ENCODE measurements at regions not wholly inside any gene's neighbourhood (a gene's known extent, or its start where the extent isn't known, plus 50 kb on each side); places are given as distances from the start of the nearest gene placed in this dataset.
A peak's percentile ranks its signal among the peaks of the same experiment; 100 is the strongest.

DNA sequence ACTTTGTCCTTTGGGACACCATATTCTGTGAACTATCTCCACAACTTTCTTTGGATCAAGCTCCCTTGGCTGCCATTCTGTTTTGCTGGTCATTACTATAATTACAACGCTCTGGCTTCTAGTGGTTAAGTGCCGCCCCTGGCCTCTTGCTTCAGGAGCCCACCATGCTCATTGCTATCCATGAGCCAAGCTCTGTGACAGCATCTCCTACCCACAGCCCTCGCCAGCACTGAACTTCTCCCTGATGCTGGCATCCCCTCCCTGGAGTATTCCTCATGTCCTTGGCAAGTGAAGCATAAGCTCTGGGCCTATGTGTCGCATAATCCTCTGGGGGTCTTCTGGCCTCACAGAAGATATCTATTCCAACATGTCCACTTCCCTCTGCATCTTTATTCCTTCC lies 60.6 kb upstream of the DHX40 start:
- H3K36me3 ChIP-seq (ENCODE audit: insufficient read depth, low read length) = no peaks in the 10 kb centered on the region
- CTCF ChIA-PET (ENCODE audit: partially characterized antibody) = interaction anchor here (1.2 kb wide), 1 partner anchor 17 kb away, joined by 3 read pairs; no protein-coding TSS in a partner anchor
- DNase-seq = no peak
- H3K4me3 Mint-ChIP-seq = no peak overlapping the region
- no peak overlapping the region for H3K4me3 ChIP-seq (ENCODE audit: low read length in 2 of 2)
- H3K4me1 ChIP-seq (ENCODE audit: insufficient read depth, low read length) = no peaks in the 10 kb centered on the region
- H3K27ac Mint-ChIP-seq = no peak overlapping the region
- H3K9me3 Mint-ChIP-seq = no peaks in the 10 kb centered on the region
- POLR2A ChIA-PET (ENCODE audit: partially characterized antibody) = no interaction called here
- H3K36me3 Mint-ChIP-seq = no peaks in the 10 kb centered on the region
- peaks cover 1% of the 10 kb centered on the region in 2 donors for H3K27me3 Mint-ChIP-seq
- no peaks in the 10 kb centered on the region for H3K4me1 Mint-ChIP-seq
- H3K27me3 ChIP-seq (ENCODE audit: insufficient read depth, low read length) = no peaks in the 10 kb centered on the region
- H3K27ac ChIP-seq (ENCODE audit: low read depth, low read length) = no peak overlapping the region
- H3K9me3 ChIP-seq (ENCODE audit: control insufficient read depth in 1 of 2, low read length in 2 of 2) = no peaks in the 10 kb centered on the region
- intact Hi-C loops (cut with micrococcal nuclease) = no loop called here

DNA sequence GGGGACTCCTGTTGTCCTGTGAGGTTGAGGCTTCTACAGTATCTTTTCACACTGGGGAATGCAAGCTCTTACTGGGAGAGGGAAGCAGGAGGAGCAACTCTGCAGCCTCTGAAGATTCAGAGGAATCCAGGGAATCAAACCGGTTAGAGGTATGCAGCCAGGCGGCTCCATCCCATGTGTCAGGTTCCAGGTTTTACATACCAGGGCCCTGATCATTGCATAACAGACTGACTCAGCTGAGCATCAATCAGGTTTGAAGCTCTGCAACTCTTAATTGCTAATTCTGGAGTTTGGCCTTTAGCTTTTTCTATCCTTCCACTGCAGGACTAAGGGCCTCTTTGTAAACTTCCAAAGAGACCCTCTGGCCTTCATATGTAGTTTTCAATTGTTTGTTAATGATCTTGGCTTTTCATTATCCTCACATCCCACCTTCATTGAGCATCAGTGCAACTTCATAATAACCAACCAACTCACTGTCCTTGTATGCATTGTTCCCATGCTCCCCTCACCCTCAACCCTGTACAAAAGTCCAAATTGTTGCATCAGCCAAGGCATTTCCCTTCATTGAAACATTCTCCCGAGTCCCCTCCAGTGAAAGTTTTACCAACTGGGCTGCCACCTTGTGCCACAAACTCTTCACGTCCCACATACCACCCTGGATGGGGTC lies 59.7 kb upstream of the DHX40 start:
- intact Hi-C loops (cut with micrococcal nuclease) = no loop called here
- POLR2A ChIA-PET (ENCODE audit: partially characterized antibody) = no interaction called here
- no peaks in the 10 kb centered on the region for H3K36me3 ChIP-seq (ENCODE audit: insufficient read depth, low read length)
- no peaks in the 10 kb centered on the region for H3K4me1 ChIP-seq (ENCODE audit: insufficient read depth, low read length)
- Mint-ChIP-seq H3K27me3 (peaks cover 1% of the 10 kb centered on the region in 2 donors), H3K9me3 (no peaks in the 10 kb centered on the region), H3K4me3 (no peak overlapping the region), H3K36me3 (no peaks in the 10 kb centered on the region), H3K4me1 (no peaks in the 10 kb centered on the region), H3K27ac (no peak overlapping the region)
- no peak overlapping the region for H3K27ac ChIP-seq (ENCODE audit: low read depth, low read length)
- H3K4me3 ChIP-seq (ENCODE audit: low read length in 2 of 2) = no peak overlapping the region
- CTCF ChIA-PET (ENCODE audit: partially characterized antibody) = interaction anchor here (1.2 kb wide), 1 partner anchor 16 kb away, joined by 3 read pairs; no protein-coding TSS in a partner anchor
- H3K9me3 ChIP-seq (ENCODE audit: control insufficient read depth in 1 of 2, low read length in 2 of 2) = no peaks in the 10 kb centered on the region
- H3K27me3 ChIP-seq (ENCODE audit: insufficient read depth, low read length) = no peaks in the 10 kb centered on the region
- DNase-seq = no peak

DNA sequence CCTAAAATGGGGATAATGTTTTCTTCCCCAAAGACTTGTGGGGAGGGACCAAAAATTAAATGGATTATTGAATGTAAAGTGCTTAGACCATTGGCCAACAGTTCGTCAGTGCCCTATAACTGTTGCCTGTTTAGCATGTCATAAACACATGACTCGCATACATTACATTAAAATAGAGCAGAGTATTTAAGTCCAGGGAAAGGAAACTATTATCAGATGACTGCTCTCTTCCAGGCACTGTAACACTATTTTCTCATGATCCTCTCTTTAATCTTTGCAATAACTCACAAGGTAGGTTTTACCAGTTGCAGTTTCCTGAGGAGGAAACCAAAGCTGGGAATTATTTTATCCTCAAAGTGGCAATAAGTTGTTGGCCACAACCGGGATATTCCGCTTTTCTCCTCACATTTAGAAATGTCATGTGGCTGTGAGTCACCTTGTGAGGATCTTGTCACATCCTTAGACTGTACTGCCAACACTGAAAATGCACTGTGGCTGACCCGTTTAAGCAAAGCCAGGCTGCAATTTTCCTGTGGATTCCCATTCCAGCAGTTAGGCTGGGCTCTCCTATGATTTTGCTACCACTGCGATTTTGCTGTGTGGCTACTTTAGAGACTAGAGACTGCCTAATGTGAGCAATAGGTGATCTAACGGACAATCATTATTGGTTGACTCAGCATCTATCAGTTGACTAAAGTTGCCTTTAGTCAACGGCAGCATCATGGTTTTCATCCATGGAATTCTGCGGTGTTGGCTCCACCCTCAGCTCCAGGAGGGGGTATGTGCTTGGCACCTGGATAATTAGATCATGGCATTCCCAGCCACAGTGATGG lies 58.3 kb upstream of the DHX40 start:
- Histone ChIP-seq H3K27me3 (ENCODE audit: insufficient read depth, low read length) (no peaks in the 10 kb centered on the region), H3K27ac (ENCODE audit: low read depth, low read length) (no peak overlapping the region), H3K36me3 (ENCODE audit: insufficient read depth, low read length) (no peaks in the 10 kb centered on the region), H3K9me3 (ENCODE audit: control insufficient read depth in 1 of 2, low read length in 2 of 2) (no peaks in the 10 kb centered on the region), H3K4me3 (ENCODE audit: low read length in 2 of 2) (no peak overlapping the region), H3K4me1 (ENCODE audit: insufficient read depth, low read length) (no peaks in the 10 kb centered on the region)
- H3K4me1 Mint-ChIP-seq = no peaks in the 10 kb centered on the region
- peaks cover 1% of the 10 kb centered on the region in 2 donors for H3K27me3 Mint-ChIP-seq
- CTCF ChIA-PET (ENCODE audit: partially characterized antibody) = no interaction called here
- H3K27ac Mint-ChIP-seq = no peak overlapping the region
- H3K36me3 Mint-ChIP-seq = no peaks in the 10 kb centered on the region
- POLR2A ChIA-PET (ENCODE audit: partially characterized antibody) = no interaction called here
- no peak for DNase-seq
- H3K9me3 Mint-ChIP-seq = no peaks in the 10 kb centered on the region
- intact Hi-C loops (cut with micrococcal nuclease) = no loop called here
- H3K4me3 Mint-ChIP-seq = no peak overlapping the region

DNA sequence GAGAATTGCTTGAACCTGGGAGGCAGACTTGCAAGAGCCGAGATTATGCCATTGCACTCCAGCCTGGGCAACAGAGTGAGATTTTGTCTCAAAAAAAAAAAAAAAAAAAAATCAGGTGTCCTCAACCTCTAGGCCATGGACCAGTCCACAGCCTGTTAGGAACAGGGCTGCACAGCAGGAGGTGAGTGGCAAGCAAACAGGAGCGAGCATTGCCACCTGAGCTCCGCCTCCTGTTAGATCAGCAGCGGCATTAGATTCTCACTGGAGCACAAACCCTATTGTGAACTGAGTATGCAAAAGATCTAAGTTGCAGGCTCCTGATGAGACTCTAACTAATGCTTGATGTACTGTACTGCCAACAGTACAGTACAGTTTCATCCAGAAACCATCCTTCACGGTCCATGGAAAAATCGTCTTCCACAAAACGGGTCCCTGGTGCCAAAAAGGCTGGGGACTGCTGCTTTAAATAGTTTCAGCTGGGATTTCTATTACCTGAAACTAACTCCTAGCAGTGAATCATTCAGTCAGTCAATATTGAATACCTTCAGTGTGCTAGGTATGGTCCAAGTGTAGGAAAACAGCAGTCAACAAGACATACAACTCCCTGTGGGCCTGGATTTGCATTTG lies 56.3 kb upstream of the DHX40 start:
- no peak for DNase-seq
- Mint-ChIP-seq H3K27ac (no peak overlapping the region), H3K4me3 (no peak overlapping the region), H3K9me3 (no peaks in the 10 kb centered on the region), H3K27me3 (peaks cover 0 to 1% of the 10 kb centered on the region in 2 donors), H3K36me3 (no peaks in the 10 kb centered on the region), H3K4me1 (no peaks in the 10 kb centered on the region)
- POLR2A ChIA-PET (ENCODE audit: partially characterized antibody) = no interaction called here
- H3K9me3 ChIP-seq (ENCODE audit: control insufficient read depth in 1 of 2, low read length in 2 of 2) = no peaks in the 10 kb centered on the region
- H3K36me3 ChIP-seq (ENCODE audit: insufficient read depth, low read length) = no peaks in the 10 kb centered on the region
- no peak overlapping the region for H3K4me3 ChIP-seq (ENCODE audit: low read length in 2 of 2)
- H3K27me3 ChIP-seq (ENCODE audit: insufficient read depth, low read length) = no peaks in the 10 kb centered on the region
- no peak overlapping the region for H3K27ac ChIP-seq (ENCODE audit: low read depth, low read length)
- H3K4me1 ChIP-seq (ENCODE audit: insufficient read depth, low read length) = no peaks in the 10 kb centered on the region
- intact Hi-C loops (cut with micrococcal nuclease) = no loop called here
- CTCF ChIA-PET (ENCODE audit: partially characterized antibody) = no interaction called here

DNA sequence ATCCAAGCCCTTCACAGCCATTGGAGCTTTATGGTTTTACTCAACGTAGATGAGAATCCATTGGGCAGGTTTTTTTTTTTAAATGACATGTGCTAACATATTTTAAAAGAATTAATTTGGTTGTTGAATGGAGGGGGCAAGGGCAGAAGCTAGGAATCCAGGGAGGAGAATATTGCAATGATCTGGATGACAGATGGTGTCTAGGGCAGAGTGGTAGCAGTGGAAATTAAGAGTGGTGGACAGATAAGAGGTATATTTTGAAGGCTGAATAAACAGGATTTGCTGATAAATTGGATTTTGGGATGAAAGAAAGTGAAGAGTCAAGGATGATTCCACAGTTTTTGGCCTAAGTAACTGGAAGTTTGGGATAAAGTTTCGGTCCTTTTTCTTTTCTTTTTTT lies 54.8 kb upstream of the DHX40 start:
- no peaks in the 10 kb centered on the region for H3K36me3 Mint-ChIP-seq
- Histone ChIP-seq H3K4me3 (ENCODE audit: low read length in 2 of 2) (no peak overlapping the region), H3K9me3 (ENCODE audit: control insufficient read depth in 1 of 2, low read length in 2 of 2) (no peaks in the 10 kb centered on the region), H3K36me3 (ENCODE audit: insufficient read depth, low read length) (no peaks in the 10 kb centered on the region), H3K27me3 (ENCODE audit: insufficient read depth, low read length) (no peaks in the 10 kb centered on the region), H3K27ac (ENCODE audit: low read depth, low read length) (no peak overlapping the region), H3K4me1 (ENCODE audit: insufficient read depth, low read length) (no peaks in the 10 kb centered on the region)
- DNase-seq = no peak
- no peak overlapping the region for H3K4me3 Mint-ChIP-seq
- no peaks in the 10 kb centered on the region for H3K9me3 Mint-ChIP-seq
- ChIA-PET CTCF (ENCODE audit: partially characterized antibody) (interaction anchor here (1.1 kb wide), 1 partner anchor 12 kb away, joined by 3 read pairs; no protein-coding TSS in a partner anchor), POLR2A (ENCODE audit: partially characterized antibody) (no interaction called here)
- H3K4me1 Mint-ChIP-seq = no peaks in the 10 kb centered on the region
- intact Hi-C loops (cut with micrococcal nuclease) = no loop called here
- H3K27me3 Mint-ChIP-seq = peaks cover 0 to 2% of the 10 kb centered on the region in 2 donors
- peak overlapping the region in 1 of 7 donors; percentile 3 for H3K27ac Mint-ChIP-seq

DNA sequence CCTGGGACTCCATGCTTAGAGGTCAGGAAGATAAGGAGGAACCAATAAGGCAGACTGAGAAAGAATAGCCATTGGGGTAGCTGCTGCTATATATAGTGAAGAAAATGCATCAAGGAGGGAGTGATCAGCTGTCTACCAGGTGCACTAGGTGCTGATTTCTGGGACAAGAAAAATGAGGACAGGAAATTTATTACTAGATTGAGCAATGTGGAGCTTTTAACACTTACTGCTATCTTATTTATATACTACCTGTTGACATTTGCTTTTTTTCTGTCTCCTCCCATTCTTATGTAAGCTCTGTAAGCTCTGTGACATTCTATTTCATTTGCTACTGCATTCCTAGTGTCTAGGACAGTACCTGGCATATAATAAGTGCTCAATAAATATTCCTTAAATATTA lies 53.7 kb upstream of the DHX40 start:
- Histone ChIP-seq H3K4me3 (ENCODE audit: low read length in 2 of 2) (no peak overlapping the region), H3K27ac (ENCODE audit: low read depth, low read length) (no peak overlapping the region), H3K4me1 (ENCODE audit: insufficient read depth, low read length) (no peaks in the 10 kb centered on the region), H3K27me3 (ENCODE audit: insufficient read depth, low read length) (no peaks in the 10 kb centered on the region), H3K36me3 (ENCODE audit: insufficient read depth, low read length) (no peaks in the 10 kb centered on the region), H3K9me3 (ENCODE audit: control insufficient read depth in 1 of 2, low read length in 2 of 2) (no peaks in the 10 kb centered on the region)
- no peak for DNase-seq
- Mint-ChIP-seq H3K27me3 (peaks cover 0 to 2% of the 10 kb centered on the region in 2 donors), H3K4me3 (no peak overlapping the region), H3K9me3 (no peaks in the 10 kb centered on the region), H3K27ac (no peak overlapping the region), H3K4me1 (no peaks in the 10 kb centered on the region), H3K36me3 (no peaks in the 10 kb centered on the region)
- POLR2A ChIA-PET (ENCODE audit: partially characterized antibody) = no interaction called here
- CTCF ChIA-PET (ENCODE audit: partially characterized antibody) = interaction anchor here (2.1 kb wide), 1 partner anchor 11 kb away, joined by 9 read pairs; no protein-coding TSS in a partner anchor
- intact Hi-C loops (cut with micrococcal nuclease) = no loop called here

DNA sequence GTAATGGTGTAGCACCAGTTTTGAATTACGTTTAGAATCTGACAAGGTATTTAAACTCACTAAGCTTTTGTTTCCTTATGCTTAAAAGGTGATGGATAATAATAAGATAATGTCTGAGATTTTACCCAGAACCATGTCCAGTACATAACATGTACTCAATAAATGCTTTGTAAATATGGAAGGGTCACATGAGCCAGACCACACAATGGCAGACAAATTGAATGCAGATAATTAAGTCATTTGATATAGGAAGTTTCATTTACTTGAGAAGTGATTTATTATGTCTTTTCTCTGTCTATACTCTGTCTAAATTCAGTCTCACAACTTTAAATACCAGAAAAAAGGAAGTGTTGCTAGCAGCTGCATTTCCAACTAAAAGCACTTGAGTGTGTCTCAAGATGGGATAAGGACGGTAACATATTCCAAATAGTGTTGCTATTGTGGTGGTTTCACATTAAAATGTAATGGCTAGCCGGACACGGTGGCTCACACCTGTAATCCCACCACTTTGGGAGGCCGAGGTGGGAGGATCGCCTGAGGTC lies 52.5 kb upstream of the DHX40 start:
- H3K4me1 ChIP-seq (ENCODE audit: insufficient read depth, low read length) = no peaks in the 10 kb centered on the region
- Mint-ChIP-seq H3K9me3 (no peaks in the 10 kb centered on the region), H3K36me3 (no peaks in the 10 kb centered on the region), H3K27ac (no peak overlapping the region), H3K4me3 (no peak overlapping the region), H3K27me3 (peaks cover 0 to 2% of the 10 kb centered on the region in 2 donors), H3K4me1 (no peaks in the 10 kb centered on the region)
- DNase-seq = no peak
- intact Hi-C loops (cut with micrococcal nuclease) = no loop called here
- H3K9me3 ChIP-seq (ENCODE audit: control insufficient read depth in 1 of 2, low read length in 2 of 2) = no peaks in the 10 kb centered on the region
- no peaks in the 10 kb centered on the region for H3K27me3 ChIP-seq (ENCODE audit: insufficient read depth, low read length)
- ChIA-PET POLR2A (ENCODE audit: partially characterized antibody) (no interaction called here), CTCF (ENCODE audit: partially characterized antibody) (interaction anchor here (1.4 to 2.1 kb wide), 2 partner anchors 9 to 12 kb away, joined by 5 to 9 read pairs; no protein-coding TSS in a partner anchor)
- no peaks in the 10 kb centered on the region for H3K36me3 ChIP-seq (ENCODE audit: insufficient read depth, low read length)
- no peak overlapping the region for H3K4me3 ChIP-seq (ENCODE audit: low read length in 2 of 2)
- H3K27ac ChIP-seq (ENCODE audit: low read depth, low read length) = no peak overlapping the region
